H54 (cell line): ENCODE measurements at regions not wholly inside any gene's neighbourhood (a gene's known extent, or its start where the extent isn't known, plus 50 kb on each side); places are given as distances from the start of the nearest gene placed in this dataset.

Experiments
- DNase-seq: peaks from one replicate; pipeline ENCODE4 v3.0.0; 2011; ENCODE audit warnings: low spot score, mixed read lengths; ENCODE audit not compliant: insufficient read length
- FAIRE-seq: peaks from 3 replicates; lab custom pipeline; 2011; peaks lifted over from hg19 to GRCh38; lab: Jason Lieb, UNC
- POLR2A ChIP-seq: IDR thresholded peaks from 2 replicates; pipeline ENCODE4 v1.6.1; 2011; ENCODE audit warnings: low read depth, mild to moderate bottlenecking, low read length

GRCh38 chr10:3835770-3836169 is 50.8 kb upstream of the KLF6 start:
- no peak for TF ChIP-seq POLR2A
- FAIRE-seq = no peak
- no peak for DNase-seq

DNA sequence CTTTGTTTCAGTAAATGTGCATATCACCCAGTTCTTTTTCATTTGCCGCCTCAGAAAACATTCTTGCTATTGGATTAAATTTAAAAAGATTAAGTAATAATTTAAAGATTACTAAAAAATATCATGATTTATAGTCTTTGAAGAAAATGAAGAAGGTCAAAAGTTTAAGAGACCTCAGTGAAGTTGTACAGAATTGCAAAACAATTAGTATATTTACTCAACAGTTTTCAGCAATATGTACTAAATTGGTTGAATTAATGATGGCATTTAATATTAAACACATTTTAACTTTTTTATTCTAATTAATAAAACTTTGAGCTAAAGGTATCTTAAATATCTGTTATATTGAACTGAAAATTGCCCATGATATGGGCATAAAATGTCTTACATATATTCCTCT is 49.9 kb upstream of the KLF6 start:
- FAIRE-seq (no peak), DNase-seq (no peak)
- no peak for TF ChIP-seq POLR2A
